ENCODE measurements at regions not wholly inside any gene's neighbourhood (a gene's known extent, or its start where the extent isn't known, plus 50 kb on each side); places are given as distances from the start of the nearest gene placed in this dataset.

DNA sequence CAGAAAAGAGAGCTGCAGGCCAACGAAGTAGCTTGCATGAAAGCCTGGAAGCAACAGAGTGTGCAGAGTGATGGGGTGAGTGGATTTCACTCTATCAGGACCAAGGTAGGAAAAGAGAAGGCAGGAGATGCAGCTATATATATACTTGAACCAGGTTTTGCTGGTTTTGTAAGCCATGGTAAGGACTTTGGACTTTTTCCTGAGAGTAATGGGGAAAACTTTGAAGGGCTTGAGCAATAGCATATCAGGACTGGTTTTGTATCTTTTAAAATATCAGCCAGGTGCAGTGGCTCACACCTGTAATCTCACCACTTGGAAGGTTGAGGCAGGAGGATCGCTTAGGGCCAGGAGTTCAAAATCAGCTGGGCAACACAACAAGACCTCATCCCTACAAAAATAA, 120.6 kb upstream of the NRP1 start:
- TF ChIP-seq, protein P1, sequence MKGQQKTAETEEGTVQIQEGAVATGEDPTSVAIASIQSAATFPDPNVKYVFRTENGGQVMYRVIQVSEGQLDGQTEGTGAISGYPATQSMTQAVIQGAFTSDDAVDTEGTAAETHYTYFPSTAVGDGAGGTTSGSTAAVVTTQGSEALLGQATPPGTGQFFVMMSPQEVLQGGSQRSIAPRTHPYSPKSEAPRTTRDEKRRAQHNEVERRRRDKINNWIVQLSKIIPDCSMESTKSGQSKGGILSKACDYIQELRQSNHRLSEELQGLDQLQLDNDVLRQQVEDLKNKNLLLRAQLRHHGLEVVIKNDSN (IDR thresholded peaks at IDR 0.05): no peak
- TF ChIP-seq CREB1 (IDR thresholded peaks at IDR 0.05; ENCODE audit: low read depth): no peak
- TF ChIP-seq, protein P2, sequence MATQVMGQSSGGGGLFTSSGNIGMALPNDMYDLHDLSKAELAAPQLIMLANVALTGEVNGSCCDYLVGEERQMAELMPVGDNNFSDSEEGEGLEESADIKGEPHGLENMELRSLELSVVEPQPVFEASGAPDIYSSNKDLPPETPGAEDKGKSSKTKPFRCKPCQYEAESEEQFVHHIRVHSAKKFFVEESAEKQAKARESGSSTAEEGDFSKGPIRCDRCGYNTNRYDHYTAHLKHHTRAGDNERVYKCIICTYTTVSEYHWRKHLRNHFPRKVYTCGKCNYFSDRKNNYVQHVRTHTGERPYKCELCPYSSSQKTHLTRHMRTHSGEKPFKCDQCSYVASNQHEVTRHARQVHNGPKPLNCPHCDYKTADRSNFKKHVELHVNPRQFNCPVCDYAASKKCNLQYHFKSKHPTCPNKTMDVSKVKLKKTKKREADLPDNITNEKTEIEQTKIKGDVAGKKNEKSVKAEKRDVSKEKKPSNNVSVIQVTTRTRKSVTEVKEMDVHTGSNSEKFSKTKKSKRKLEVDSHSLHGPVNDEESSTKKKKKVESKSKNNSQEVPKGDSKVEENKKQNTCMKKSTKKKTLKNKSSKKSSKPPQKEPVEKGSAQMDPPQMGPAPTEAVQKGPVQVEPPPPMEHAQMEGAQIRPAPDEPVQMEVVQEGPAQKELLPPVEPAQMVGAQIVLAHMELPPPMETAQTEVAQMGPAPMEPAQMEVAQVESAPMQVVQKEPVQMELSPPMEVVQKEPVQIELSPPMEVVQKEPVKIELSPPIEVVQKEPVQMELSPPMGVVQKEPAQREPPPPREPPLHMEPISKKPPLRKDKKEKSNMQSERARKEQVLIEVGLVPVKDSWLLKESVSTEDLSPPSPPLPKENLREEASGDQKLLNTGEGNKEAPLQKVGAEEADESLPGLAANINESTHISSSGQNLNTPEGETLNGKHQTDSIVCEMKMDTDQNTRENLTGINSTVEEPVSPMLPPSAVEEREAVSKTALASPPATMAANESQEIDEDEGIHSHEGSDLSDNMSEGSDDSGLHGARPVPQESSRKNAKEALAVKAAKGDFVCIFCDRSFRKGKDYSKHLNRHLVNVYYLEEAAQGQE (IDR thresholded peaks at IDR 0.05; ENCODE audit: low read depth): no peak
- TF ChIP-seq CEBPB (IDR thresholded peaks at IDR 0.05): no peak
- TF ChIP-seq EP300 (IDR thresholded peaks at IDR 0.05; ENCODE audit: borderline replicate concordance): no peak
- no peak for TF ChIP-seq RAD21 (IDR thresholded peaks at IDR 0.05; ENCODE audit: low read depth)
- TF ChIP-seq TAF1 (IDR thresholded peaks at IDR 0.05; ENCODE audit: low read depth): no peak
- no peak for TF ChIP-seq FOXM1 (IDR thresholded peaks at IDR 0.05; ENCODE audit: borderline replicate concordance, low read depth)
- TF ChIP-seq TCF12 (IDR thresholded peaks at IDR 0.05; ENCODE audit: low read depth): no peak
